ENCODE measurements at regions not wholly inside any gene's neighbourhood (a gene's known extent, or its start where the extent isn't known, plus 50 kb on each side); places are given as distances from the start of the nearest gene placed in this dataset.

- Histone ChIP-seq H3K27me3 (no peaks in the 10 kb centered on the region), H3K4me3 (no peak overlapping the region), H3K9me3 (no peaks in the 10 kb centered on the region), H3K4me1 (peaks cover 0 to 3% (median 0%) of the 10 kb centered on the region in 4 donors), H3K36me3 (no peaks in the 10 kb centered on the region), H3K27ac (no peak overlapping the region)
- 62 to 63% methylated on average over 3 of the region's 3 CpGs for WGBS, 2 donors (ENCODE audit: low coverage in 1 of 2)
- in situ Hi-C loops (cut with MboI; ENCODE audit: low pct_ligation_motif_present in 1 of 4, low pct_unique_long_range_greater_than_20kb in 1 of 4, low sequenced_read_pairs in 3 of 4) (no loop called here), intact Hi-C loops (cut with DNase I; ENCODE audit: low total_unique reads) (no loop called here)
- no peak for DNase-seq
- no peak for TF ChIP-seq POLR2A (IDR thresholded peaks at IDR 0.05)
- TF ChIP-seq CTCF (IDR thresholded peaks at IDR 0.05), result no peak
- no peak for TF ChIP-seq POLR2AphosphoS5 (IDR thresholded peaks at IDR 0.05)
- no peak for TF ChIP-seq EP300 (IDR thresholded peaks at IDR 0.05; ENCODE audit: low read depth)
Measured at GRCh38 chr10:21164687-21165086, 267.6 kb upstream of the NEBL start.

- H3K4me3 ChIP-seq, result no peak overlapping the region
- TF ChIP-seq POLR2AphosphoS5 (IDR thresholded peaks at IDR 0.05), result no peak
- TF ChIP-seq POLR2A (IDR thresholded peaks at IDR 0.05), result no peak
- no peak for TF ChIP-seq CTCF (IDR thresholded peaks at IDR 0.05)
- TF ChIP-seq EP300 (IDR thresholded peaks at IDR 0.05; ENCODE audit: low read depth), result no peak
- no peak overlapping the region for H3K27ac ChIP-seq
- H3K9me3 ChIP-seq, result no peaks in the 10 kb centered on the region
- DNase-seq, result no peak
- intact Hi-C loops (cut with DNase I; ENCODE audit: low total_unique reads) (no loop called here), in situ Hi-C loops (cut with MboI; ENCODE audit: low pct_ligation_motif_present in 1 of 4, low pct_unique_long_range_greater_than_20kb in 1 of 4, low sequenced_read_pairs in 3 of 4) (no loop called here)
- no peaks in the 10 kb centered on the region for H3K36me3 ChIP-seq
- peaks cover 0 to 3% (median 0%) of the 10 kb centered on the region in 4 donors for H3K4me1 ChIP-seq
- no peaks in the 10 kb centered on the region for H3K27me3 ChIP-seq
Measured at GRCh38 chr10:21162948-21163347, 265.8 kb upstream of the NEBL start.

GRCh38 chr10:21161647-21162046 lies 264.5 kb upstream of the NEBL start:
- WGBS, 2 donors (ENCODE audit: low coverage in 1 of 2), result 91% methylated on average over 2 of the region's 2 CpGs; no CpG with 5 or more reads in 1 of the 2 donors

GRCh38 chr10:21161090-21161625 lies 264.0 kb upstream of the NEBL start:
- no peaks in the 10 kb centered on the region for H3K36me3 ChIP-seq
- 79 to 92% methylated on average over 5 of the region's 5 CpGs for WGBS, 2 donors (ENCODE audit: low coverage in 1 of 2)
- intact Hi-C loops (cut with DNase I; ENCODE audit: low total_unique reads) (no loop called here), in situ Hi-C loops (cut with MboI; ENCODE audit: low pct_ligation_motif_present in 1 of 4, low pct_unique_long_range_greater_than_20kb in 1 of 4, low sequenced_read_pairs in 3 of 4) (no loop called here)
- no peak for TF ChIP-seq CTCF (IDR thresholded peaks at IDR 0.05)
- TF ChIP-seq EP300 (IDR thresholded peaks at IDR 0.05; ENCODE audit: low read depth), result no peak
- no peak for TF ChIP-seq POLR2A (IDR thresholded peaks at IDR 0.05)
- TF ChIP-seq POLR2AphosphoS5 (IDR thresholded peaks at IDR 0.05), result no peak
- H3K4me1 ChIP-seq, result no peaks in the 10 kb centered on the region
- no peaks in the 10 kb centered on the region for H3K27me3 ChIP-seq
- H3K27ac ChIP-seq, result no peak overlapping the region
- no peak for DNase-seq
- H3K4me3 ChIP-seq, result no peak overlapping the region
- no peaks in the 10 kb centered on the region for H3K9me3 ChIP-seq

More at GRCh38 chr10:21161647-21162046, 264.5 kb upstream of the NEBL start:
- intact Hi-C loops (cut with DNase I; ENCODE audit: low total_unique reads), result no loop called here
- Histone ChIP-seq H3K4me1 (peaks cover 0 to under 1% (median 0%) of the 10 kb centered on the region in 4 donors), H3K36me3 (no peaks in the 10 kb centered on the region), H3K4me3 (no peak overlapping the region), H3K27ac (no peak overlapping the region), H3K27me3 (no peaks in the 10 kb centered on the region), H3K9me3 (no peaks in the 10 kb centered on the region)
- in situ Hi-C loops (cut with MboI; ENCODE audit: low pct_ligation_motif_present in 1 of 4, low pct_unique_long_range_greater_than_20kb in 1 of 4, low sequenced_read_pairs in 3 of 4), result no loop called here
- no peak for DNase-seq
- TF ChIP-seq POLR2A (IDR thresholded peaks at IDR 0.05), result no peak

GRCh38 chr10:21160116-21160515 lies 263.0 kb upstream of the NEBL start:
- no peak for DNase-seq
- WGBS, 2 donors (ENCODE audit: low coverage in 1 of 2), result 11 to 27% methylated on average over 4 of the region's 4 CpGs
- TF ChIP-seq POLR2A (IDR thresholded peaks at IDR 0.05) (no peak), CTCF (IDR thresholded peaks at IDR 0.05) (no peak), POLR2AphosphoS5 (IDR thresholded peaks at IDR 0.05) (no peak), EP300 (IDR thresholded peaks at IDR 0.05; ENCODE audit: low read depth) (no peak)
- Histone ChIP-seq H3K27ac (no peak overlapping the region), H3K4me3 (no peak overlapping the region), H3K36me3 (no peaks in the 10 kb centered on the region), H3K9me3 (no peaks in the 10 kb centered on the region), H3K4me1 (no peaks in the 10 kb centered on the region), H3K27me3 (no peaks in the 10 kb centered on the region)
- intact Hi-C loops (cut with DNase I; ENCODE audit: low total_unique reads), result no loop called here
- in situ Hi-C loops (cut with MboI; ENCODE audit: low pct_ligation_motif_present in 1 of 4, low pct_unique_long_range_greater_than_20kb in 1 of 4, low sequenced_read_pairs in 3 of 4), result no loop called here
